ENCODE measurements at regions not wholly inside any gene's neighbourhood (a gene's known extent, or its start where the extent isn't known, plus 50 kb on each side); places are given as distances from the start of the nearest gene placed in this dataset.
A peak's percentile ranks its signal among the peaks of the same experiment; 100 is the strongest.

DNA sequence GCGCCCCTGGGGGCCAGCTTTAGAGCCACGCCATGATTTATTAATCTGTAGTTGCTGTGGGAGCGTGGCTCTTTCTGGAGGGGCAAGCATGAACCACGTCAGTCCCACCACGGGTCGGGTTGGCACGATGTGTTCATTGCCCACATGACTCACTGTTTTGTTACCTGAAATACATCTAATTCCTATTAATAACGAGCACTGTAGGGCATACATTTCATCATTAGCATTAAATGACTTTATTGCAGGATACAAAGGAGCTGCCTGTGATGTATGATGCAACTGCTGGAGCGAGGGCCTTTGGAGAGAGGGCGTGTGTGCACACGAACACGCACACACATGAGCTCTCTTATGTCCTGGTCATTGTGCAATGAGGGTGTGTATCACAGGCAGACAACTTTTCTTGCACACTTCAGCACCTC, 127.0 kb downstream of the INHBB start:
- Mint-ChIP-seq H3K4me3 (no peak overlapping the region), H3K36me3 (ENCODE audit: low read depth) (no peaks in the 10 kb centered on the region), H3K27ac (no peak overlapping the region), H3K9me3 (no peaks in the 10 kb centered on the region), H3K4me1 (ENCODE audit: low read depth) (no peaks in the 10 kb centered on the region), H3K27me3 (no peaks in the 10 kb centered on the region)
- Histone ChIP-seq H3K36me3 (ENCODE audit: insufficient read depth, low read length) (no peaks in the 10 kb centered on the region), H3K27me3 (ENCODE audit: control insufficient read depth in 1 of 2, insufficient read depth in 2 of 2, low read length in 2 of 2) (no peaks in the 10 kb centered on the region), H3K4me3 (ENCODE audit: low read length) (no peak overlapping the region), H3K4me1 (ENCODE audit: insufficient read depth, low read length) (no peaks in the 10 kb centered on the region), H3K27ac (ENCODE audit: low read depth in 1 of 2, low read length in 2 of 2) (no peak overlapping the region), H3K9me3 (ENCODE audit: control insufficient read depth in 1 of 2, insufficient read depth in 1 of 2, low read length in 2 of 2) (peaks cover 0 to 11% of the 10 kb centered on the region in 2 experiments)
- ATAC-seq (ENCODE audit: poor library complexity): no peak
- ChIA-PET CTCF (no interaction called here), POLR2A (no interaction called here)
- DNase-seq: peak in 1 of 14 experiments; percentile 19
- intact Hi-C loops (cut with DNase I, micrococcal nuclease): no loop called here
- TF ChIP-seq, protein P1, sequence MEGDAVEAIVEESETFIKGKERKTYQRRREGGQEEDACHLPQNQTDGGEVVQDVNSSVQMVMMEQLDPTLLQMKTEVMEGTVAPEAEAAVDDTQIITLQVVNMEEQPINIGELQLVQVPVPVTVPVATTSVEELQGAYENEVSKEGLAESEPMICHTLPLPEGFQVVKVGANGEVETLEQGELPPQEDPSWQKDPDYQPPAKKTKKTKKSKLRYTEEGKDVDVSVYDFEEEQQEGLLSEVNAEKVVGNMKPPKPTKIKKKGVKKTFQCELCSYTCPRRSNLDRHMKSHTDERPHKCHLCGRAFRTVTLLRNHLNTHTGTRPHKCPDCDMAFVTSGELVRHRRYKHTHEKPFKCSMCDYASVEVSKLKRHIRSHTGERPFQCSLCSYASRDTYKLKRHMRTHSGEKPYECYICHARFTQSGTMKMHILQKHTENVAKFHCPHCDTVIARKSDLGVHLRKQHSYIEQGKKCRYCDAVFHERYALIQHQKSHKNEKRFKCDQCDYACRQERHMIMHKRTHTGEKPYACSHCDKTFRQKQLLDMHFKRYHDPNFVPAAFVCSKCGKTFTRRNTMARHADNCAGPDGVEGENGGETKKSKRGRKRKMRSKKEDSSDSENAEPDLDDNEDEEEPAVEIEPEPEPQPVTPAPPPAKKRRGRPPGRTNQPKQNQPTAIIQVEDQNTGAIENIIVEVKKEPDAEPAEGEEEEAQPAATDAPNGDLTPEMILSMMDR (IDR thresholded peaks at IDR 0.05): no peak

DNA sequence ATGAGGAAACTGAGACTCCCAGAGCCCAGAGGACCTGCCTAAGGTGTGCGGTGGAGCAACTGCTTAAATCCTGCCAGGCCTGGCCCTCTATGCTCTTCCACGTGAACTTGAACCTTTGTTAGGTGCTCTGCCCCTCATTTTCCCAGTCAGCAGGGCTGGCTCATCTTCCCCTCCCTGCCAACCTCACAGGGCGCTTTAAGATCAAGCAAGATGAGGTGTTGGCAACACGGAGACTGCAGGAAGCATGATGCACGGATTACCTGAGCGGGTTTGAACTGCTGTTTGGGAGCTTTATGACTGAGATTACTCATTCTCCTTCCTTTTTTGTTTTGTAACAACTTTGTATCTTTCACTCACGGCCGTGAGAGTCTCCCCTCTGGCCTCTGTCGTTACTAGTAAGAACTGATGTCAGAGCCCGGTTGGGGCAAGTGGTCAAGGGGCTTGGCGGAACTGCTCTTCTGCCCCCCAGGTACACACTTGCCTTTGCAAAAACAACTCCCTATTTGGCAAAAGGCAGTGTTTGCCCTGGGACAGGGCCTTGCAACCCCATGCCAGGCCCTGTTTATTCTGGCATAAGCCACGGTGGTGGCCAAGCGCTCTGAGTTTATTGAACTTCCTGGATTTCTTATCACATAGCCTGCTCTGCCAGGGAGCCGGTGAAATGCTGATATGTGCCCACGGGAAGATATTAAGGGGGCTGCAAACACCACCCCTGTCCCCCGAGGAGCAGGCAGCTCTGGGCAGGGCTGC, 127.8 kb downstream of the INHBB start:
- Histone ChIP-seq H3K27ac (ENCODE audit: low read depth in 1 of 2, low read length in 2 of 2) (no peak overlapping the region), H3K27me3 (ENCODE audit: control insufficient read depth in 1 of 2, insufficient read depth in 2 of 2, low read length in 2 of 2) (no peaks in the 10 kb centered on the region), H3K36me3 (ENCODE audit: insufficient read depth, low read length) (no peaks in the 10 kb centered on the region), H3K9me3 (ENCODE audit: control insufficient read depth in 1 of 2, insufficient read depth in 1 of 2, low read length in 2 of 2) (peaks cover 0 to 11% of the 10 kb centered on the region in 2 experiments), H3K4me1 (ENCODE audit: insufficient read depth, low read length) (no peaks in the 10 kb centered on the region), H3K4me3 (ENCODE audit: low read length) (no peak overlapping the region)
- Mint-ChIP-seq H3K36me3 (ENCODE audit: low read depth) (no peaks in the 10 kb centered on the region), H3K27me3 (no peaks in the 10 kb centered on the region), H3K4me1 (ENCODE audit: low read depth) (no peaks in the 10 kb centered on the region), H3K4me3 (no peak overlapping the region), H3K9me3 (no peaks in the 10 kb centered on the region), H3K27ac (no peak overlapping the region)
- ATAC-seq (ENCODE audit: poor library complexity): no peak
- TF ChIP-seq, protein P1 (IDR thresholded peaks at IDR 0.05): no peak
- DNase-seq: peak in 1 of 14 experiments; percentile 22
- ChIA-PET CTCF (no interaction called here), POLR2A (no interaction called here)
- intact Hi-C loops (cut with DNase I, micrococcal nuclease): no loop called here

DNA sequence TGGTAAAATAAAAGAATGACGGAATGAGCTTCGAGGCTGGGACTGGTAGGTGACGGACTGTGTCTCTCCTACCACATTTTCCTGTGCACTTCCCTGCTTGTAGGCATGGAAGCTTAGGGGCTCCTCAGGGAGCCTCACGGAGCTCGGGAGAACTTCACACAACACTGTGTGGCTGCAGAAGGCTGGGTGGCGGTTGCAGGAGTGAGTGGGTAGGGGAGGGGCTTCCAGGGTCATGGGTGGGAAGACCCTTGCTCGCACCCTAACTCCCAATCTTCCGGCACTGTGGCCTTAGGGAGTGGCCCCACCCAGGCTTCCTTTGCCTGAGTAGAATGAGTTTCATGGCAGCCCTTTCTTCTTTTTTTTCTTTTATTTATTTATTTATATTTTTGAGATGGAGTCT, 128.6 kb downstream of the INHBB start:
- Histone ChIP-seq H3K27ac (ENCODE audit: low read depth in 1 of 2, low read length in 2 of 2) (no peak overlapping the region), H3K27me3 (ENCODE audit: control insufficient read depth in 1 of 2, insufficient read depth in 2 of 2, low read length in 2 of 2) (no peaks in the 10 kb centered on the region), H3K4me1 (ENCODE audit: insufficient read depth, low read length) (no peaks in the 10 kb centered on the region), H3K36me3 (ENCODE audit: insufficient read depth, low read length) (no peaks in the 10 kb centered on the region), H3K4me3 (ENCODE audit: low read length) (no peak overlapping the region), H3K9me3 (ENCODE audit: control insufficient read depth in 1 of 2, insufficient read depth in 1 of 2, low read length in 2 of 2) (peaks cover 0 to 11% of the 10 kb centered on the region in 2 experiments)
- no peaks in the 10 kb centered on the region for H3K27me3 Mint-ChIP-seq
- no peaks in the 10 kb centered on the region for H3K9me3 Mint-ChIP-seq
- no peaks in the 10 kb centered on the region for H3K4me1 Mint-ChIP-seq (ENCODE audit: low read depth)
- intact Hi-C loops (cut with DNase I, micrococcal nuclease): no loop called here
- no peak for DNase-seq
- no peaks in the 10 kb centered on the region for H3K36me3 Mint-ChIP-seq (ENCODE audit: low read depth)
- CTCF ChIA-PET: no interaction called here
- TF ChIP-seq, protein P1 (IDR thresholded peaks at IDR 0.05): no peak
- ATAC-seq (ENCODE audit: poor library complexity): no peak
- H3K27ac Mint-ChIP-seq: no peak overlapping the region
- POLR2A ChIA-PET: no interaction called here
- H3K4me3 Mint-ChIP-seq: no peak overlapping the region
